ENCODE measurements at regions not wholly inside any gene's neighbourhood (a gene's known extent, or its start where the extent isn't known, plus 50 kb on each side); places are given as distances from the start of the nearest gene placed in this dataset.
"Not testable (repeated sequence)": the region's sequence is repeated elsewhere in the genome, so short reads cannot be mapped to it uniquely, and the experiment has no call there.

DNA sequence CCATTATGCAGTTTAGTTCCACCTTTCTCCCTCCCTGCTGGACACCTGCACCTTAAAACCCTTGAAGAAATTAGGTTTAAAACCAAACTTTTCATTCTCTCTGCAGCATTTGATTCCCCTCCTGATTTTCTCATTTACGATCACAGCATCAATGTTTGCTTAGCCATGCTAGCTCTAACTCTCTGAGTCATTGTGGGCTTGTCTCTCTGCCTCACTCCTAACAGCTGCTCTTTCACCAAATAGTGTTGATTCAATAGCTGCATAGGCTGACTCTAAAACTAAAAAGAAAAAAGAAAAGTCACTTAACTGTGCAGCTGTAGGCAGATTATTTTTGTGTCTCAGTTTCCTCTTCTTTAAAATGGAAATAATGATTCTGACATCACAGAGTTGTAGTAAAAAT, 1124.9 kb downstream of the DIAPH3 start:
- no peak overlapping the region for H3K4me3 ChIP-seq (ENCODE audit: low read length)
- no peak for DNase-seq (ENCODE audit: low read depth)
- TF ChIP-seq, protein P1, sequence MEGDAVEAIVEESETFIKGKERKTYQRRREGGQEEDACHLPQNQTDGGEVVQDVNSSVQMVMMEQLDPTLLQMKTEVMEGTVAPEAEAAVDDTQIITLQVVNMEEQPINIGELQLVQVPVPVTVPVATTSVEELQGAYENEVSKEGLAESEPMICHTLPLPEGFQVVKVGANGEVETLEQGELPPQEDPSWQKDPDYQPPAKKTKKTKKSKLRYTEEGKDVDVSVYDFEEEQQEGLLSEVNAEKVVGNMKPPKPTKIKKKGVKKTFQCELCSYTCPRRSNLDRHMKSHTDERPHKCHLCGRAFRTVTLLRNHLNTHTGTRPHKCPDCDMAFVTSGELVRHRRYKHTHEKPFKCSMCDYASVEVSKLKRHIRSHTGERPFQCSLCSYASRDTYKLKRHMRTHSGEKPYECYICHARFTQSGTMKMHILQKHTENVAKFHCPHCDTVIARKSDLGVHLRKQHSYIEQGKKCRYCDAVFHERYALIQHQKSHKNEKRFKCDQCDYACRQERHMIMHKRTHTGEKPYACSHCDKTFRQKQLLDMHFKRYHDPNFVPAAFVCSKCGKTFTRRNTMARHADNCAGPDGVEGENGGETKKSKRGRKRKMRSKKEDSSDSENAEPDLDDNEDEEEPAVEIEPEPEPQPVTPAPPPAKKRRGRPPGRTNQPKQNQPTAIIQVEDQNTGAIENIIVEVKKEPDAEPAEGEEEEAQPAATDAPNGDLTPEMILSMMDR (conservative IDR thresholded peaks at IDR 0.05; ENCODE audit: low read depth, low read length): no peak

DNA sequence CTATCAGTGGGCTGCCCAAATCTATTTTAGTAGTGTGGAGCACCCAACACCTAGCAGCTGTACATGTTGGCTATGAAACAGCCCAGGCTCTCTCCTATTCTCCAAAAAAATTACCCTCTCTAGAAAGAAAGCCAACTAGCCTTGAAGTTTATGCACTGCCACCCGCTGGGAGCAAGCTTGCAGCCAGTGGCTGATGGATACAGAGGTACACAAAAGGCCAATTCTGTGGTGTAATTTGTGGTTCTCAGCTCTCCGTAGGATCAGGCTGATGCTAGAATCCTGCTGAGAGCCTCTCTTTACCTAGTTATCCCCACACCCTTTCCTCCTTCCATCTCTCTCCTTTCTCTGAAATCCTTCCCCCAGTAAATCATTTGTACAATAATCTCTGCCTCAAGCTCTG, 1120.7 kb downstream of the DIAPH3 start:
- TF ChIP-seq, protein P1 (conservative IDR thresholded peaks at IDR 0.05; ENCODE audit: low read depth, low read length): no peak
- H3K4me3 ChIP-seq (ENCODE audit: low read length): no peak overlapping the region
- no peak for DNase-seq (ENCODE audit: low read depth)

- TF ChIP-seq, protein P1 (conservative IDR thresholded peaks at IDR 0.05; ENCODE audit: low read depth, low read length): no peak
- no peak overlapping the region for H3K4me3 ChIP-seq (ENCODE audit: low read length)
- no peak for DNase-seq (ENCODE audit: low read depth)
Measured at GRCh38 chr13:59047546-59047945, 1116.2 kb downstream of the DIAPH3 start.

DNA sequence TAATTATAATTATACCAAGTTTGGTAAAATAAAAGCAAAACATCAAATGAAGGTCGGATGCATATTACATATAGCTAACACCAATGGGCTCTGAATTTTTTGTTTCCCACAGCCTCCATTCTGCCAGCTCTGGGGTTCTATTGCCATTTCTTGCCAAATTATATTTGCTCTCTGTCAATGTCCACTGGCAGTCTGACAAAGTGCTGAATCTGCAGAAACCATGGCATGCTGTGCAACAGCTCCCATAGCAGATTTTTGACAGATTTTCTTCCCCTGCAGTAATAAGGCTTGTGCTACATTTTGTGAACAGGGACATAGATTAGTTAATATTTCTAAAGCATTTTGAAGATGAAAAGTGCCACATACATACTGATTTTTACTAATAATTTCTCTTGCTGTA, 1102.1 kb downstream of the DIAPH3 start:
- no peak for DNase-seq (ENCODE audit: low read depth)
- TF ChIP-seq, protein P1 (conservative IDR thresholded peaks at IDR 0.05; ENCODE audit: low read depth, low read length): no peak
- H3K4me3 ChIP-seq (ENCODE audit: low read length): no peak overlapping the region

DNA sequence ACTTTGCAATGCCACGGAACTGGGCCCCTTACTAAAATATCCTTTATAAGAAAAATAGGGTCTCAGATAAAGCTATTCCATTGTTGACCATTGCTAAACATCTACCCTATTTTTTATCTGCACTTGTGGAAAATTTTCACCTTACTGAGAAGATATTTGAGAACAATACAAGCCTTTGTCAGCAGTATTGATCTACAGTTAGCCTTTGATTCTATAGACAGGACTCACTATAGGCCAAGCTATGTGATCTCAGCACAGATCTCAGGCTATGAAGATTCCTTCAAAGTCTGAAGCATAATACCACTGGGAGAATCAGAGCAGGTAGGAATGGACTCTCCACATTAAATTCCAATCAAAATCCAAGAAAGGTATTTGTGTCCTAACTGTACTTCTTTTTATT, 1099.7 kb downstream of the DIAPH3 start:
- H3K4me3 ChIP-seq (ENCODE audit: low read length): no peak overlapping the region
- DNase-seq (ENCODE audit: low read depth): no peak
- TF ChIP-seq, protein P1 (conservative IDR thresholded peaks at IDR 0.05; ENCODE audit: low read depth, low read length): no peak

- not testable (repeated sequence) for H3K4me3 ChIP-seq (ENCODE audit: low read length); DNase-seq (ENCODE audit: low read depth)
Measured at GRCh38 chr13:59076386-59076785, 1087.3 kb downstream of the DIAPH3 start.

DNA sequence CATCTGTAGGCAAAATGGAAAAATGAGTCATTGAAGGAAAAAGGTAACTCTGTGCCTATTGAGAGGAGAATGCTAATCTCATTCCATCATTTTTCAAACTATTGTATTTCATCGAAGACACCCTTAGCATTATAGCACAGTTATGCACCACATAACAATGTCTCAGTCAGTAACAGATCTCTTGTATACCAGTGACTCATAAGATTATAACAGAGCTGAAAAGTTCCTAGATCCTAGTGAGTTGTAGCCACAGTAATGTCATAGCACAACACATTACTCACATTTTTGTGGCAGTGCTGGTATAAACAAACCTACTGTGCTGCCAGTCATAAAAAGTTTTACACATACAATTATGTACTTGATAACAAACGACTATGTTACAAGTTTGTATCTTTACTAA, 1077.6 kb downstream of the DIAPH3 start:
- peak; percentile 26 for DNase-seq (ENCODE audit: low read depth)
- TF ChIP-seq, protein P1 (conservative IDR thresholded peaks at IDR 0.05; ENCODE audit: low read depth, low read length): no peak

DNA sequence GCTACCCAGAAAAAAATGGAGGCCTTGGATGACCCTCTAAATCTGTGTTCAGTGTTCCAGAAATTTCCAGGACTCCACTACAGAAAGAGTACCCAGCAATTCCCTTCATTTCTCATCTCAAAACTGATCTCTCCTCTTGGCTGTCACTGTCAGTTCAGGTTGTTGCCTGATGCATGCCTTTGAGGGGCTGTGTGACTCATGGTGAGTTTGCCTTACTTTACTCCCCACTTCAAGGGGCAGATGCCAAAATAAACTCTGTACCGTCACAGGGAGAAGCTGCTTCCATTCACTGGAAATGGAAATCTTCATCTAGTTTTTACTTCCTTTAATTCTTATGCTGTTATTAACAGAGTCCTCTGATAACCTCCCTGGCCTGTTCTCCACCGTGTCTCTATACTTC, 1075.0 kb downstream of the DIAPH3 start:
- H3K4me3 ChIP-seq (ENCODE audit: low read length): no peak overlapping the region
- TF ChIP-seq, protein P1 (conservative IDR thresholded peaks at IDR 0.05; ENCODE audit: low read depth, low read length): no peak
- DNase-seq (ENCODE audit: low read depth): no peak

More for the DNA sequence above, 1077.6 kb downstream of the DIAPH3 start:
- H3K4me3 ChIP-seq (ENCODE audit: low read length): no peak overlapping the region
